HG02870 (cell line): ENCODE measurements at regions not wholly inside any gene's neighbourhood (a gene's known extent, or its start where the extent isn't known, plus 50 kb on each side); places are given as distances from the start of the nearest gene placed in this dataset.

Source experiments
- ATAC-seq: cut with Tn5 transposase; IDR thresholded peaks from one replicate; pipeline ENCODE4 v1.9.1; 2021; ENCODE audit warnings: mild to moderate bottlenecking, moderate library complexity; ENCODE audit not compliant: unreplicated experiment

GRCh38 chr10:10872035-10872673 lies 145.5 kb upstream of the CELF2 start:
- ATAC-seq, result no peak

- ATAC-seq, result no peak
These were observed 144.9 kb upstream of the CELF2 start for GRCh38 chr10:10872764-10873163.

- ATAC-seq, result no peak
These were observed 144.4 kb upstream of the CELF2 start for GRCh38 chr10:10873289-10873688.

- no peak for ATAC-seq
These were observed 143.8 kb upstream of the CELF2 start for GRCh38 chr10:10873915-10874314.

DNA sequence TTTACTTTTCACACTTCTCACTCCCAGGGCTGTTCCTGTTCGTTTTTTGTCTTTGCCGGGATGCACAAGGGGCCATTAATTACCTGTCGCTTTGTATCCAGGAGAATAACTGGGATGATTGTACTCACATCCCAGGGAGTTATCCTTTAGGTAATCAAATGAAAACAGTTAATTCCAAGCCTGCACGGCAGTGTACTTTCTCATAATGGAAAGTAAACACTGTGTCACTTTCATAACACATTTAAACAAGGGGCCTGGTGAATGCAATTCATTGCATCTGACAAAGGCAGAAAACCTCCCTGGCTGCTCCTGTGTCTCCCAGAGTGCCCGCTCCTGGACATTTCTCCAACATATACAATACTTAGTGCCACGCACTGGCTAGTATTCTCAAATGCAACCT lies 138.7 kb upstream of the CELF2 start:
- ATAC-seq, result no peak

- ATAC-seq, result no peak
These were observed 136.4 kb upstream of the CELF2 start for GRCh38 chr10:10881117-10881813.

DNA sequence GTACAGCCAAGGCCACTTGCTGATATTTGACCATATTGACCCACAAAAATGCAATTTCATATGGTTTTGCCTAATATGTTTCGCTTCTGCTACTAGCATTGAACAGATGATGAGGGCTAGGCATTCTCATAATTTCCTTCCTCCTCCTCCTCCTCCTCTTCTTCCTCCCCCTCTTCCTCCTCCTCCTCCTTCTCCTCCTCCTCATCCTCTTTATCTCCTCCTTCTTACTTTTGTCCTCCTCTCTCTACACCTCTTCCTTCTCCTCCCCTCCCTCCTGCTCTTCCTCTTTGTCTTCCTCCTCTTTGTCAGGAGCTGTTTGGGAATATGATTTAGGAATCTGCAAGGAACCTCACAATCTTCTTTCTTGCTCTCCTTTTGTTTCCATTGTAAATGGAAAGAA lies 133.9 kb upstream of the CELF2 start:
- no peak for ATAC-seq

- ATAC-seq, result no peak
These were observed 130.7 kb upstream of the CELF2 start for GRCh38 chr10:10886861-10887531.

- ATAC-seq, result no peak
These were observed 126.3 kb upstream of the CELF2 start for GRCh38 chr10:10891124-10892082.

DNA sequence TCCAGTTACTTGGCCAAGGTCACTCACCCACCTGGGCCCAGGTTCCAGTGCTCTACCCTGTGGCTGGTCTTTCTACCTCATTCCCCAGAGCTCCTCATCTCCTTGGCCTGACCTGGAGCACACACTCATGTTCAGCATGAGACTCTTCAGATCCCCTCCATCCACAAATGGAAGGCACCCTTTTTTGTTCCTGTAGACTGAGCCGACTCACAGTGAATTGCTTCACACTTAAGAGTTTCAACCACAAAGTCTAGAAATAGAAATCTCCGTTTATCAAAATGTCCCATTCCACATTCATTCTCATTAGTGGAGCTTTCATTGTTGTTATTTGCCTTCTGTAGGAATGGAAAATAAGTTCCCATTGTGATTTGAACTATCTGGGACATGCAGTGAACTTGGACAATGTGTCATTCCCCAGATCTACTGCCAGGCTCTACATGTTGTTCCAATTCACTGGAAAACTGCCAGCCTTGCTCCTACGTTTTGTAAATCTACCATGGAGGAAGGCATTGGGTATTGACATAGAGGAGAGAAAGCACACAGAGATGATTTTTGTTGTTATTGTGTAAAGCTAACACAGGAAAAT lies 125.3 kb upstream of the CELF2 start:
- ATAC-seq, result no peak

DNA sequence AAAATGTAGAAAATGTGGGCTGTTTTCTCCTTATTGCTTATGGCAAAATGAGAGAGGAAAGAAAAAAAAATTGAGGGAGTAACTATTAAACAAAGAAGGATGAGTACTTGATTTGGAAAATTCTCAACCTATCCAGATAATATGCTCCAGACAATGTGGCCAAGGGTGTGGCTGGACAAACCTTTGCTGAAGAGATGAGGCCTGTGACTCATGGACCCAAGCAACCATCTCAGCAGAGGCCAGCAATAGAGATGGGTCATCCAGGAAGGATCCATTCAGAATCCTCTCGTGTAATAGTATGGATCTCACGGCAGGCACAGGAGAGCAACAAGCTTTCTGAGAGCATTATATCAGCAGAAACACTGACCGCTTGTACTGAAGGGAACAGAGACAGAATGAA lies 120.3 kb upstream of the CELF2 start:
- ATAC-seq, result no peak

DNA sequence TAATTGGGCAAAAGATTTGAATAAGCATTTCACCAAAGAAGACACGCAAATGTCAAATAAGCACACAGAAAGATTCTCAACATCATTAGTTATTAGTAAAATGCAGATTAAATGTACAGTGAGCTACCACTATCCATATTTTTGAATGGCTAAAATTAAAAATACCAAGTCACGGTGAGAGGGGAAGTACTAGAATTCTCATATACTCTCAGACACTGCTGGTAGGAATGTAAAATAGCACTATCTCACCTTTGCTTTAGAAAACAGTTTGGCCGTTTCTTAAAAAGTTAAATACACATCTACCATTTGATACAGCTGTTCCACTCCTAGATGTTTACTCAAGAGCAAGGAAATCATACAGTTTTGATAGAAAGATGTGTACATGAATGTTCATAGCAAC lies 115.8 kb upstream of the CELF2 start:
- no peak for ATAC-seq

DNA sequence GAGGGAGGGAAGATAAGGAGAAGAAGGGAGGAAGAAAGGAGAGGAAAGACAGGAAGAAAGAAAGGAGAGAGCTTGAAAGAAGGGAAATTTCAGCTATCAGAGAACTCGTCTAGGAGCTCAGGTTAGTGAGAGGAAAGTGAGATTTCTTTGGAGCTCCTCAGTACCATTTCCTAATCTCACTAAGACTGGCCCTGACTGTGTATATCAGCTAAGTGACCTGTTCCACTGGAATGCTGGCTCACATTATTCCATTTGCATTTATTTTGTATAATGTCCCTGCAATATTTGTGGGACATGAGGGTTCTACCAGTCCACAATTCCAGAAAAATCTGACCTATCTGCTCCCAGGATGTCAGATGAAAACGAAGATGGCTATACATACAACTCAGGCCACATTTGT lies 114.7 kb upstream of the CELF2 start:
- ATAC-seq, result no peak

DNA sequence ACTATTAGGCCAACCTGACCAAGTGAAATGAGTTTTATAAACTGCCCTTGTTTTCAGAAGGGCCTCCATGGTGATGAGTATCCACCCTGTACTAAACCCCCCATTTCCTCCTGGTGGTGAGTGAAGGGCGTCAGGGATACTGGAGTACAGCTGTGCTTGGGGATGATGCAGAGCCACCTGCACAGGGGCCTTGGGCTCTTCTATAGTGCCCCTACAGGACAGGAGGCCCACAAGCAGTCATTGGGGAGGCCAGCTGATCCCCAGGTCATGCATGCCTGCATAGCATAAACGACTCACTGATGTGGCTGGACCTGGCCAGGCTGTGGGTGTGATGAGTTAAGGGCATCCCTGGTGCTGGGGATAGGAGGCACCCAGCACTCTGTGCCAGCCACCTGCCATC lies 114.1 kb upstream of the CELF2 start:
- ATAC-seq, result no peak

DNA sequence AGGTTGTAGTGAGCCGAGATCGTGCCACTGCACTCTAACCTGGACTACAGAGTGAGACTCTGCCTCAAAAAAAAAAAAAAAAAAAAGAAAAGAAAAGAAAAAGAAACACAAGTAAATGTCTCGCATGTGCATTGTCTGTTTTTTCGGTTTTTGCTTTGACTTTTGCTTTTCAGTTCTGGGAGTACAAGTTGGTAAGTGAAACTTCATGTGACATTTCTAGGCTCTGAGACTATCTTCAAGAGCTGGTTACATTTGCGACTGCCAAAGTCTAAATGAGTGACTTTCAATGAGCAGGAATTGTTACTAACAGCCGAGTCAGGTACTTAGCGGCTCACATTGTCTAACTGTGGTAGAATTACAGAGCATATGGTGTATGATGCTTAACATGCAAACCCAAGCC lies 107.0 kb upstream of the CELF2 start:
- no peak for ATAC-seq

DNA sequence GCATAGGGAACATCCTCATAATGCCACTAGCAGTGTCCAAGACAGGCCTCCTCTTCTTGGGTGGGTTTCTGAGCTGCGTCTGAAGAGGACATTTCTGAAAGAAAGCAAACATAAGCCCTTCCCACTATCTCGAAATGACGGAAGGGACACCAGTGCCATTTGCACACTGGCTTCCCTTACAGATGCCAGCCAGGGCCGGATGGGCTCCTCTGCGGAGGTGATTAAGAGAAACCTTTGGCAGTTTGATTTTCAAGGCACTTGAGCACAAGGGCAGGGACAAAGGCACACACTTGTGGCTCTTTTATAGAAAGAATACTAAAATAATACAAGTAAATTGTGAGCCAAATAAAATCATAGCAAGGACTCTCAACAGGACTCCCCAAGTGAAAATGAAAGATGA lies 106.6 kb upstream of the CELF2 start:
- no peak for ATAC-seq

DNA sequence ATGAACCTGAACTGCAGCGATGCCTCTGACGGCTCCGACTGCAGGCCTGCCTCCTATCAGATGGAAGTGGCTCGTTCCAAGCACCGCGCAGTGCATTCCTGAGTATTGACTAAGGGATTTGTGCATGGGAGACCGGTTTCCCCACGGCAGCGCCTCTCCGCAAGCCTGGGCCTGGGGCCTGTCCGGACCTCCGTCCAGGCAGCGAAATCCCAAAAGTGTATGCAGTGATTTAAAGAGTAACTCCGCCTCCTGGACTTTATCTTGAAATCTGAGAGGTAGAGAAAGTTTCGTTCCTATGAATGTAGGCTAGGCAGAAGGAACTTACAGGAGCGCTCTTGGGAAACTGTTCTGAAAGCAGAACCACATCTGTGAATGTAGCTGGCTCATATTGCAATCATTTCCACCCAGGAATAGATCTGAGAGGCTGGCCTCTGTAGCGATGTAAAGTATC lies 106.2 kb upstream of the CELF2 start:
- no peak for ATAC-seq

DNA sequence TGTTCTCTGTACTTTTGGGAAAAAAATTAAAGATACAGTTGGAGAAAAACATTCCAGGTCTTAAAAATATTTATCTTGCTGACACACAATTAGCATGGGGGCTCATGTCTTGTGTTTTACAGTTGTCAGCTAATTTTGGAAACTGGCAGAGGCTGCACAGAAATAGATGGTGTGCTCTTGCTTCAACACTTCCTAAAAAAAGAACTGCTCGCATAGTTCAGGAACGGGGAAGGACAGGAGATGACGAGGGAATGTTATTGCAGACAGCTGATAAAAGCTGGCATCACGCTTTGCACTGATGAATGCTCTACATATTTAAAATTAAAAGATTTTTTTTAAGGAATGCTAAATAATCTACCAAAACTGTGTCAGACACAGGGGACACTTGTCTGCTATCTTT lies 103.5 kb upstream of the CELF2 start:
- ATAC-seq, result no peak

GRCh38 chr10:10915215-10915614 lies 102.5 kb upstream of the CELF2 start:
- ATAC-seq, result no peak

- ATAC-seq, result no peak
These were observed 100.6 kb upstream of the CELF2 start for GRCh38 chr10:10917031-10917430.

- ATAC-seq, result no peak
These were observed 97.7 kb upstream of the CELF2 start for GRCh38 chr10:10919976-10920375.
